ENCODE measurements at regions not wholly inside any gene's neighbourhood (a gene's known extent, or its start where the extent isn't known, plus 50 kb on each side); places are given as distances from the start of the nearest gene placed in this dataset.

GRCh38 chr14:41201696-41202095 lies 405.0 kb upstream of the LRFN5 start:
- Histone ChIP-seq H3K4me1 (ENCODE audit: insufficient read depth, low read length) (no peaks in the 10 kb centered on the region), H3K23ac (ENCODE audit: insufficient read length, low read depth, low read length) (no peak overlapping the region), H3K4ac (ENCODE audit: low read depth, low read length) (no peak overlapping the region), H3K18ac (ENCODE audit: insufficient read length, low read depth, low read length) (no peak overlapping the region), H3K27me3 (ENCODE audit: insufficient read depth, low read length) (peaks cover 4% of the 10 kb centered on the region; the same call in 1 of the 2 replicates), H3T11ph (ENCODE audit: low read length) (no peak overlapping the region), H3K4me2 (ENCODE audit: insufficient read depth, insufficient read length, low read length) (no peak overlapping the region), H3K56ac (ENCODE audit: insufficient read length, low read depth, low read length) (no peak overlapping the region), H3K14ac (ENCODE audit: insufficient read depth, low read length) (no peak overlapping the region), H4K8ac (replicated peaks; ENCODE audit: insufficient read length, low read depth, low read length) (no peak overlapping the region), H3K27ac (ENCODE audit: insufficient read length, low read depth, low read length) (no peak overlapping the region), H2BK5ac (ENCODE audit: insufficient read length, low read length) (no peak overlapping the region), H2BK12ac (ENCODE audit: insufficient read length, low read depth, low read length) (no peak overlapping the region), H2BK120ac (ENCODE audit: low read depth, low read length, poor library complexity, severe bottlenecking) (no peak overlapping the region), H3K9me3 (ENCODE audit: control insufficient read depth, low read depth, low read length) (no peaks in the 10 kb centered on the region), H3K79me1 (ENCODE audit: insufficient read depth, low read depth, low read length, poor library complexity, severe bottlenecking) (no peaks in the 10 kb centered on the region), H2BK20ac (ENCODE audit: low read depth, low read length, poor library complexity, severe bottlenecking) (no peak overlapping the region), H4K20me1 (ENCODE audit: control insufficient read depth, insufficient read depth, insufficient read length) (no peaks in the 10 kb centered on the region), H2BK15ac (ENCODE audit: low read depth, low read length) (no peak overlapping the region), H4K5ac (ENCODE audit: insufficient read length, low read depth, low read length) (no peak overlapping the region), H2AK5ac (ENCODE audit: insufficient read length, low read length) (no peak overlapping the region), H3K9ac (ENCODE audit: extremely low read depth, insufficient read length, low read length) (no peak overlapping the region), H3K23me2 (ENCODE audit: insufficient read length, low read depth, low read length, poor library complexity, severe bottlenecking) (no peaks in the 10 kb centered on the region), H3K79me2 (ENCODE audit: insufficient read depth, low read length) (no peaks in the 10 kb centered on the region), H4K91ac (ENCODE audit: insufficient read length, low read depth, low read length) (no peak overlapping the region), H2AFZ (ENCODE audit: low read length) (no peak overlapping the region)
- Mint-ChIP-seq H3K27ac (no peak overlapping the region), H3K4me1 (peaks cover 5 to 7% of the 10 kb centered on the region in 2 experiments; a peak in 3 of 4 replicates), H3K9me3 (peaks cover 0 to 3% of the 10 kb centered on the region in 2 experiments; a peak in 1 of 5 replicates), H3K4me3 (no peak overlapping the region), H3K27me3 (ENCODE audit: low read depth) (peaks cover 44% of the 10 kb centered on the region), H3K36me3 (ENCODE audit: insufficient read depth in 1 of 3, low read depth in 3 of 3) (no peaks in the 10 kb centered on the region)
- no peak for TF ChIP-seq CTCF (conservative IDR thresholded peaks at IDR 0.05)
- no CpG with 5 or more reads among the region's 3 CpGs for WGBS (ENCODE audit: extremely low coverage, insufficient read length, low lambda C conversion rate)
- DNase-seq = no peak
